GM12891 (cell line): ENCODE measurements at regions not wholly inside any gene's neighbourhood (a gene's known extent, or its start where the extent isn't known, plus 50 kb on each side); places are given as distances from the start of the nearest gene placed in this dataset.

Experiments
- PAX5 ChIP-seq: IDR thresholded peaks from 2 replicates; pipeline ENCODE4 v1.6.1; 2011; ENCODE audit warnings: low read length, moderate library complexity, mild to moderate bottlenecking; ENCODE audit not compliant: insufficient read depth, severe bottlenecking
- POLR2A ChIP-seq: IDR thresholded peaks from 2 replicates; pipeline ENCODE4 v1.6.1; 2011; ENCODE audit warnings: low read depth, low read length, control low read depth
- POLR2AphosphoS5 ChIP-seq: IDR thresholded peaks from 2 replicates; pipeline ENCODE4 v1.6.1; 2011; ENCODE audit warnings: low read depth, low read length, control low read depth
- POU2F2 ChIP-seq: IDR thresholded peaks from 2 replicates; pipeline ENCODE4 v1.6.1; 2011; ENCODE audit warnings: low read depth, mild to moderate bottlenecking, control low read depth, low read length, moderate library complexity
- TAF1 ChIP-seq: IDR thresholded peaks from 2 replicates; pipeline ENCODE4 v1.6.1; 2011; ENCODE audit warnings: low read depth, low read length, control low read depth

GRCh38 chr2:144580521-144581161, 60.7 kb upstream of the ZEB2 start:
- no peak for TF ChIP-seq POLR2A
- TF ChIP-seq POLR2AphosphoS5 = no peak
- TF ChIP-seq TAF1 = no peak
- TF ChIP-seq POU2F2 = no peak
- no peak for TF ChIP-seq PAX5
